ENCODE measurements at regions not wholly inside any gene's neighbourhood (a gene's known extent, or its start where the extent isn't known, plus 50 kb on each side); places are given as distances from the start of the nearest gene placed in this dataset.

DNA sequence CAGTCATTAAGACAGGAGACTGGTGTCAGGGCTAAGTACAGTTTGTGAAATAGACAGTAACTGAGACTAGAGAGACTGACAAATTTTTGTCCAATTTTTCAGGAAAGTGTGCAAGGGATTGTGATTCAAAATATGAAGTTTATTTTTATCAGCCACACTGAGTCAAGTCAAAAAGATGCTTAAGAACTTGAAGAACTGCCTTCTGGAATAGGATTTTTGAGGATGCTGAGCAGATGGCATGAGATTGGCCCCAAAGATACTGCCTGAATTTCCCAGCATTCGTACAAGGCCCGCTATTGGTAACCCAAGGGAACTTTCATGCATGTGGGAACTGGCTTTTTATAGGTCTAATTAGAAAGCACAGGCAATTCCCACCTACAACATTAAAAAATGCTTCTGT lies 610.0 kb downstream of the LMO4 start:
- TF ChIP-seq, protein P1, sequence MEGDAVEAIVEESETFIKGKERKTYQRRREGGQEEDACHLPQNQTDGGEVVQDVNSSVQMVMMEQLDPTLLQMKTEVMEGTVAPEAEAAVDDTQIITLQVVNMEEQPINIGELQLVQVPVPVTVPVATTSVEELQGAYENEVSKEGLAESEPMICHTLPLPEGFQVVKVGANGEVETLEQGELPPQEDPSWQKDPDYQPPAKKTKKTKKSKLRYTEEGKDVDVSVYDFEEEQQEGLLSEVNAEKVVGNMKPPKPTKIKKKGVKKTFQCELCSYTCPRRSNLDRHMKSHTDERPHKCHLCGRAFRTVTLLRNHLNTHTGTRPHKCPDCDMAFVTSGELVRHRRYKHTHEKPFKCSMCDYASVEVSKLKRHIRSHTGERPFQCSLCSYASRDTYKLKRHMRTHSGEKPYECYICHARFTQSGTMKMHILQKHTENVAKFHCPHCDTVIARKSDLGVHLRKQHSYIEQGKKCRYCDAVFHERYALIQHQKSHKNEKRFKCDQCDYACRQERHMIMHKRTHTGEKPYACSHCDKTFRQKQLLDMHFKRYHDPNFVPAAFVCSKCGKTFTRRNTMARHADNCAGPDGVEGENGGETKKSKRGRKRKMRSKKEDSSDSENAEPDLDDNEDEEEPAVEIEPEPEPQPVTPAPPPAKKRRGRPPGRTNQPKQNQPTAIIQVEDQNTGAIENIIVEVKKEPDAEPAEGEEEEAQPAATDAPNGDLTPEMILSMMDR (conservative IDR thresholded peaks at IDR 0.05; ENCODE audit: low read length): no peak
- TF ChIP-seq EZH2phosphoT487 (IDR thresholded peaks at IDR 0.05; ENCODE audit: borderline replicate concordance, low read depth, low read length): no peak

Data from OCI-LY7 (cell line).